NCI-H2196 (cell line): ENCODE measurements at regions not wholly inside any gene's neighbourhood (a gene's known extent, or its start where the extent isn't known, plus 50 kb on each side); places are given as distances from the start of the nearest gene placed in this dataset.
"Not testable (repeated sequence)": the region's sequence is repeated elsewhere in the genome, so short reads cannot be mapped to it uniquely, and the experiment has no call there.

Source experiments
- DNase-seq: peaks from one replicate; lab custom pipeline; 2025; ENCODE audit not compliant: unreplicated experiment; lab: John Stamatoyannopoulos, UW

DNA sequence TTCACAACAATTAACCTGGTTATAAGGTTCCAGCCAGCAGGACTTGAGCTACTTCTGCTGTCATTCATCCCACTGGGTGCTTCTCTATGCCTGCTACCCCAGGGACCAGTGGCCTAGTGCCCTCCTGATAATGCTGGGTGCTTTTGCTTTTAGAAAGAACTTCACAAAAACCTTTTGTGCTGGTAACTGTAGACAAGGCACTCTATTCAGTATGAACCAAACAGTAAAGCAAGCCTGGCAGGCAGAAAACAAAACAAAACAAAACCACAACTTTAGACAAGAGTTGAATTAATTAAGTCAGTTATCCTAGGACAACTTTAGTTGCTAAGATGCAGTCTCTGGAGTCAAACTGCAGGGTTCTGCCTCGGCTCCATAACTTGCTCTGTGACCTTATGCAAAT is 61.9 kb upstream of the ADGRL2 start:
- no peak for DNase-seq

GRCh38 chr1:81733480-81733879 is 67.3 kb upstream of the ADGRL2 start:
- DNase-seq, result no peak

DNA sequence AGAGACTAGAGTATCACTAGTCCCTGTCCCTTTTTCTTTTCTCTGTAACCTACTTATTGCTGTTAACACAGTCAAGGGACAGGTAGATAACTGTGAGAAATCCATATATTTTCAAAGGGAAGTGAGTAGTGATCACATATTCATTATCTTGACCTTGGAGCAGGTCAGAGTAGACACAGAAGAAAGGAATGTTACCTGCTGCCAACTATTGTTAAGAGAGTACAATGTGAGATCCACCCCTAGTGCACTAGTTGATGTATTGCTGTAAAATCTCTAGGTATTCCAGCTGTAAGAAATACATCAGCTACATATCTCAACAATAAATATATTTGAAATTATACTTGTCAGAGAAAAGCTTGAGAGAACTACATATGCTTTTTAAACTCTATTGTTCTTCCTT is 68.7 kb upstream of the ADGRL2 start:
- no peak for DNase-seq

DNA sequence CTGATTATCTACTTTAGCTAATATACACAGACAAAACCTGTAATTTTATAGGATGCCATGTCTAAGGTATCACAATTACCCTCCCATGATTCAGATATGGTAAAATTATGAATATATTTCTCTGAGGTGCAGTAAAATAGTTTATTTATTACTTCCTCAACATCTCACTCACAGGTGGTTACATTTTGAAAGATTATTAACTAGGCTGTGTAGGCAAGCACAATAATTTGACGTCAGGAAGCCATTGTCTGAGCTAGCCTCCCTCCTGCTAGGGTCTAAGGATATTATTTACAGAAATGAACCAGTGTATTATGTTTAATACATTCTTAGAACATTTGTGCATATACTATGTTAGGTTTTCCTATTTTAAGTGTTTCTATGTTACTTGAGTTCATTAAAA is 69.9 kb upstream of the ADGRL2 start:
- DNase-seq, result no peak

DNA sequence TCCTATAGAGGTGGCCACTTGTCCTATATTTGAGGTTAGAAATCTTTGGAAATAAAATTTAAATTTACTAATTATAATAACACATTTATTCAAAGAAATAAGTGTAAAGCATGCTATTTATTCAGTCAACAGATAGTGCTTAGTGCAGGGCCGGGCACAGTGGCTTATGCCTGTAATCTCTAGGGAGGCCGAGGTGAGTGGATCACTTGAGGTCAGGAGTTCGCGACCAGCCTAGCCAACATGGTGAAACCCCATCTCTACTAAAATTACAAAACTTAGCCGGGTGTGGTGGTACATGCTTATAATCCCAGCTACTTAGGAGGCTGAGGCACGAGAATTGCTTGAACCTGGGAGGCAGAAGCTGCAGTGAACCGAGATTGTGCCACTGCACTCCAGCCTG is 70.4 kb upstream of the ADGRL2 start:
- not testable (repeated sequence) for DNase-seq

DNA sequence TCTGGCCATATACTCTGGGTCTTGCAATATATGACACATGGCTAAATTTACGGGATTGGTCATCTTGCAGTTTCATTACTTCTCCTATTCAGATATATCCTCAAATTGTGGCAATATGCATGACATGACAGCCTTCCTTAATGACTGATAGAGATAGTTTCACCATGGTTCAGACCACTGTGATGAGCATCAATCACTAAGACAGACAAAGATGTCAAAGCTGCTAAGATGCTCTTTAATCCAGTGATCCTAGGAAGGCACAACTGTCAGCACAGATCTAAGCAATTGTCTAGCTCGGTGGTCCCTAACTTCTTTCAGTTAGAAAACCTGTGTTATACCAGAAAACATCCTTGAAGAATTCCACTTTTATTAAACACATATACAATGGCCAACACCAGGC is 70.9 kb upstream of the ADGRL2 start:
- no peak for DNase-seq

DNA sequence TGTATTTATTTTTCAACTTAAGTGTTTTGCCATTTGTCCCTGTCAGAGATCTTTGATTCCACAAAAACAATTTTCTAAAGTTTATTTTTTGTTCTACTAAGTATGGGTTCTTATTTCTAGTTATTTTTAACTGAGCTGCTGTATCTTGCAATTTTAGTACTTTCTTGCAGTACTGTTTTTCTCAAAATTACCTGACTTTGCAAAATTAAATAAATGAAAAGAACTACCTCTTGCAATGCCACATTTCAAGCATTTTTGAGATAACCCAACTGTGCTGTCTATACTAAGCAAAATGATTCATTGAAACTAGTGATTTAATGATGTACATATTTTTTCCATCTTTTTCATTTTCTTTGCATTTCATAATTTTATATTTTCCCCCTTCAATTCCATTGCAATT is 71.5 kb upstream of the ADGRL2 start:
- DNase-seq, result no peak

- no peak for DNase-seq
Measured at GRCh38 chr1:81725823-81726222, 74.9 kb upstream of the ADGRL2 start.

GRCh38 chr1:81722631-81723328 is 78.0 kb upstream of the ADGRL2 start:
- DNase-seq, result not testable (repeated sequence)

DNA sequence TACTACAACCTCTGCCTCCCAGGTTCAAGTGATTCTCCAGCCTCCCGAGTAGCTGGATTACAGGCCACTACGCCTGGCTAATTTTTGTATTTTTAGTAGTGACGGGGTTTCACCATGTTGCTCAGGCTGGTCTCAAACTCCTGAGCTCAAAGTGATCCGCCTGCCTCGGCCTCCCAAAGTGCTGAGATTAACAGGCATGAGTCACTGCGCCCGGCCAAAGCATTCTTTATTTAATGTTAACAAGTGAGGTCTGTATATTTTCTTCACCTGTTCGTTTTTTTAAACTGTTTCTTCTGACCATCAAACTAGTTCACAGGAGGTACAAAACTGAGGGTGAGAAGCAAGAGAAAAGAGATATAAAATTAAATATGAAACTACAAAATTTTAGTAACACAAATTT is 80.5 kb upstream of the ADGRL2 start:
- DNase-seq, result not testable (repeated sequence)

- DNase-seq, result no peak
Measured at GRCh38 chr1:81717230-81717629, 83.5 kb upstream of the ADGRL2 start.

DNA sequence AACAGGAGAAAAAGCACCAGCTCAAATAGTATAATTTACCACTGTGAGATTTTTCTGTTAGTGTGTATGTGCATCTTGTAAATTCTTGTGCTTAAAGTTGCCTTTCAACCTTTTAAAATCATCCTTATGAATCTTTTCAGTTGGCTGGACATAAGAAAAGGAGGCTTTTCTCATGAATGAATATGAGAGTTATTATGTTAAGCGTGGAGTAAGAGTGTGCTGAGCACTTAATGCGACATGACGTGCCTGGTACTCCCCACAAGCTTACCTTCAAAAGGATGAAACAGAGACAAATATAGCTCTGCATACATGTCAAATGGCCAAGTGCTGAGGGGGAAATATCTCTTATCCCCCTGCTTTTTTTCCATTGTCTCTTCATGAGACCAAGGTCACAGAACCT is 85.3 kb upstream of the ADGRL2 start:
- no peak for DNase-seq

GRCh38 chr1:81714636-81715035 is 86.1 kb upstream of the ADGRL2 start:
- no peak for DNase-seq

DNA sequence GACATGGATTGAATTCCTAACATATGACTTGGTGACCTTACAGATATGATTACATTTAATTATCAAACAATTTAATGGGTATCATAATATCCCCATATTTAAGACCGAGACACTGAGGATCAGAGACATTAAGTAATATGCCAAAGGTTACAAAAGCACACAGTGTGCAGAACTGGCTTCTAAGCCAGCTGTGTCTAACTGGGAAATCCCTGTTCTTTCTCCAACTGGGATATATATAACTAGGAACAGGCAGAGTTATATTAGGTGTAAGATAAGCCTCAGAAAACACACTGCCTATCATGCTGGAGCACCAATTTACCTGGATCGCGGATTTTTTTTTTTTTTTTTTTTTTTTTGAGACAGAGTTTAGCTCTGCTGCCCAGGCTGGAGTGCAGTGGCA is 88.3 kb upstream of the ADGRL2 start:
- DNase-seq, result no peak

DNA sequence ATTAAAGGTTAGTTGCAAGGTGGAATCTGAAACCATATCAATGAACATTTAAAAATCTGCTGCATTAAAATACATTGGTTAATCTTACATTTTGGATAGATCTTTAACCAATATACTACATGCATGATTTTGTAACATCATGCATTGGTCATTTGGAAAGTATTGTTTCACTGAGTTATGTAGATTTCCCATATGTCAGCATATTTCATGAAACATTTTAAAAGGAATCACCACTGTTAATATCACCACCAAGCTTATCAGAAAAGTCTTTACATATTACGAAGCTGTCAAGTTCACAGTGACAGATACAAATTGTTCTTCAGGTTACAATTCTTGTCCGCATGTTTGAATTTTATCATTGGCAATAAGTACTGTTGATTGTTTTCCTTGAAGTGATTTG is 89.9 kb upstream of the ADGRL2 start:
- no peak for DNase-seq

DNA sequence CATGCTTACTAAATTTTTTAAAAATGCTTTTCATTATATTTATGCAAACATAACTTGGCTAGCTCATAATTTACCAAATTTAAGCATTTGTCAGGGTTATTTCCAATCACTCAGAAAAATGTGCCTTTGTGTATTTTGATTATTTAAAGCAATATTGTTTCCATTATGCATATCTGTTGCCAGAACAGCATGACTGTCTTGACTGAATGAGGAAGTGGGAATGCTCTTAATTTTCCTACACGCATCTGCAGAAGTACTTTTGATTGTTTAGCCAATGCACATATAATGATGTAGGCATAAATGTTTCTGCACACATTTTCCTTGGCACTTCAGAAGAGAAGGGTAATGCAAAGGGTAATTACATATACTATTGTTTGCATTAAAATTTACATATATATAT is 92.5 kb upstream of the ADGRL2 start:
- no peak for DNase-seq

GRCh38 chr1:81706650-81707435 is 93.9 kb upstream of the ADGRL2 start:
- no peak for DNase-seq

DNA sequence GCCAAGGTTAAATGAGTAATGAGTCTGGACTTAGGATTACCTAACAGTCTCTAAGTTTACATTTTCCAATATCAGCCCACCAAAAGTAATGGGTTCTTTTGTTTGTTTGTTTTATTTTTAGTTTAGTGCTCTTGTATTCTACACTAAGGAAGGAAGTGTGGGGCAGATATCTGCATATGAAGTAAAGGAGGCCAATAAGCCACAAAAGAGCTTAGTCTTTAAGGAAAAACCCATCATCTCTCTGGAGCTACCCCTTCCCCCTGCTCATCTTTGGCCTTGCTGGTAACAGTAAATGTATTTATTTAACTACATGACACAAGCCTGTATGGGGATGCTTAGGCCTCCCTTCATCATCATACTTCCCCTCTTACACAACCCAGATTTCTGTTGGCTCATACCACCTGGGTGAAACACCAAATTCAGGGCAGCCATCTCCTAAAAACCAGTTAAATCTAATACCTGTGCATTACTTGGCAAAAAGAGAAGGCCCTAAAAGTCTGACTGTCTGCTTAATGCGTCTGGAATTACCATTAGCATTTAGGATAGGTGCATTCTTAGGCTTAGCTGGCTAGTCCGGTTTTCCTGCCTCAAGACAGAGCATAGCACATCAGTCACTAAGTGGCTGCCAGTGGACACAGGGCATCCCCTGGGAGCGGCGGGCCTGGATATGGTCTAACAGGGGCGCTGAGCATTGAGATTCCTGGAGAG is 96.8 kb upstream of the ADGRL2 start:
- DNase-seq, result no peak

- no peak for DNase-seq
Measured at GRCh38 chr1:81703391-81703755, 97.4 kb upstream of the ADGRL2 start.

DNA sequence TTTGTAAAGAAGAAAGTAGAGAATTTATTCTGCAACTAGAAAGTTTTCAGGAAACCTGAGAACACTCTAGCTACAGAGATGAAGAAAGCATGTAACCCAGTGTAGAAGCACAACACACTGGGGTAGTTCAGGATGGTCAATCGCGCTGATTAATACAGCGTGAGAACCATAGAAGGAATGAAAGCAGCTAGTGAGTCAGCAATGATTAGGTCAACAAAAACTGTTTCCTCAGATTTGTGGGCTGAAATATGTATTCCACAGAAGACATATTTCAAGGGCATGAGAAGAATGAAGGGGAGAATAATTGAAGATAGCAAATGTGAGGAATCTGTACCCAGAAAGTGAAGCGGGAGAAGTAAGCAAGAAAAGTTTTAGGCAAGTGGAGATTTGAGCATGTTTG is 97.8 kb upstream of the ADGRL2 start:
- no peak for DNase-seq

GRCh38 chr1:81702079-81702715 is 98.5 kb upstream of the ADGRL2 start:
- no peak for DNase-seq
